Peyer's patch (tissue), 4 donors: ENCODE measurements at regions not wholly inside any gene's neighbourhood (a gene's known extent, or its start where the extent isn't known, plus 50 kb on each side); places are given as distances from the start of the nearest gene placed in this dataset.

ENCODE experiments used
- POLR2A ChIP-seq, 2 donors: fragments of 450-650 bp; IDR thresholded peaks; one replicate each; pipeline ENCODE4 v1.5.1; 2017; ENCODE audit warnings: antibody characterized with exemption in 2 of 2, mild to moderate bottlenecking in 2 of 2, moderate library complexity in 2 of 2
- TF ChIP-seq, protein P1 (sequence below), 6 experiments: fragments of 450-650 bp in 4 of 6; fragments of 200-600 bp in 2 of 6; sonication (generic) in 1 of 6; IDR thresholded peaks; one replicate each; pipeline ENCODE4 v1.5.1; 2017 to 2019; ENCODE audit warnings: antibody characterized with exemption in 6 of 6, mild to moderate bottlenecking in 3 of 6, moderate library complexity in 1 of 6

DNA sequence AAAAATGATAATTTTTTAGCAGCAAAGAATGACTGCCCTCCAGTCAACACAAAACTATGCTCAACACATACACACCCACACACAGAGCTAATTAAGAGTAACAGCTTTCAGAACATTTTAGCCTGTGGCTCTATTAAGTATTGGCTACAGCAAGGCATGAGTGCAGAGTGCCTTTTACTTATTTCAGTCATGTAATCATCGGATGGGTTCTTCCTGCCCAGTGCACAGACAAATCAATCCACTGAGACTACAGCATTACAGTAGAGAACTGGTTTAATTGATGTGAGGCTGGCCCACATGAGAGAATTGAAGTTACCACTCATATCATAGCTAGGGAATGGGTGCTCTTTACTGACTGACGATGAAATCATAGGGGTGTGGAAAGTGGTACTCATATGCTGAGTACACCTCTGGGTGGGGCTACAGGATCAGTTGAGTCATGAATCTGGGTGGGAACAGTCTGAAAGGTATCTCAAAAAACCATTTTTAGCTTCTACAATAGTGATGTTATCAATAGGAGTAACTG, 241.0 kb downstream of the FSIP2 start:
- no peak for TF ChIP-seq POLR2A (IDR thresholded peaks at IDR 0.05)
- TF ChIP-seq, protein P1, sequence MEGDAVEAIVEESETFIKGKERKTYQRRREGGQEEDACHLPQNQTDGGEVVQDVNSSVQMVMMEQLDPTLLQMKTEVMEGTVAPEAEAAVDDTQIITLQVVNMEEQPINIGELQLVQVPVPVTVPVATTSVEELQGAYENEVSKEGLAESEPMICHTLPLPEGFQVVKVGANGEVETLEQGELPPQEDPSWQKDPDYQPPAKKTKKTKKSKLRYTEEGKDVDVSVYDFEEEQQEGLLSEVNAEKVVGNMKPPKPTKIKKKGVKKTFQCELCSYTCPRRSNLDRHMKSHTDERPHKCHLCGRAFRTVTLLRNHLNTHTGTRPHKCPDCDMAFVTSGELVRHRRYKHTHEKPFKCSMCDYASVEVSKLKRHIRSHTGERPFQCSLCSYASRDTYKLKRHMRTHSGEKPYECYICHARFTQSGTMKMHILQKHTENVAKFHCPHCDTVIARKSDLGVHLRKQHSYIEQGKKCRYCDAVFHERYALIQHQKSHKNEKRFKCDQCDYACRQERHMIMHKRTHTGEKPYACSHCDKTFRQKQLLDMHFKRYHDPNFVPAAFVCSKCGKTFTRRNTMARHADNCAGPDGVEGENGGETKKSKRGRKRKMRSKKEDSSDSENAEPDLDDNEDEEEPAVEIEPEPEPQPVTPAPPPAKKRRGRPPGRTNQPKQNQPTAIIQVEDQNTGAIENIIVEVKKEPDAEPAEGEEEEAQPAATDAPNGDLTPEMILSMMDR (IDR thresholded peaks at IDR 0.05), result no peak
